ENCODE measurements at regions not wholly inside any gene's neighbourhood (a gene's known extent, or its start where the extent isn't known, plus 50 kb on each side); places are given as distances from the start of the nearest gene placed in this dataset.

- no peak for DNase-seq (ENCODE audit: extremely low read depth, low read depth)
- no peak for TF ChIP-seq CTCF (IDR thresholded peaks at IDR 0.05; ENCODE audit: low read depth, low read length)
These were observed 144.0 kb downstream of the AQP9 start for GRCh38 chr15:58282060-58282708.

DNA sequence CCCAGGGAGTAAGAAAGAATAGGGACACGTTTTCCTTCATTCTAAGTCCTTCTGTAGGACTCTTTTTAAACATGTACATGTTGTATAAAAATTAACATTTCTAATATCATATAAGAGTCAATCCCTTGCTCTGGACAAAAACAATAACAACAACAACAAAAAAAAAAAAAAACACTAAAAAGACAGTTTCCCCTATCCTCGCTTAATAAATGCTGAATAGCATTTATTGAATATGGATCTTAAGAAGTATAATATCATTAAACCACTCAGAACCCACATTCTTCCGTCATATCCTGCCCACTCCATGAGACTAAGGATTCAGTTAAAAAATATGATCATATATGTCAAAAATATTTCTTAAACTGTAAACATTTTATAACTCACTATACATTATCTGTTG is 145.1 kb downstream of the AQP9 start:
- no peak for TF ChIP-seq CTCF (IDR thresholded peaks at IDR 0.05; ENCODE audit: low read depth, low read length)
- no peak for DNase-seq (ENCODE audit: extremely low read depth, low read depth)

GRCh38 chr15:58284293-58284692 is 146.1 kb downstream of the AQP9 start:
- DNase-seq (ENCODE audit: extremely low read depth, low read depth): no peak
- no peak for TF ChIP-seq CTCF (IDR thresholded peaks at IDR 0.05; ENCODE audit: low read depth, low read length)

GRCh38 chr15:58285212-58285920 is 146.4 kb upstream of the LIPC start:
- TF ChIP-seq CTCF (IDR thresholded peaks at IDR 0.05; ENCODE audit: low read depth, low read length): no peak
- DNase-seq (ENCODE audit: extremely low read depth, low read depth): no peak

- TF ChIP-seq CTCF (IDR thresholded peaks at IDR 0.05; ENCODE audit: low read depth, low read length): no peak
- DNase-seq (ENCODE audit: extremely low read depth, low read depth): no peak
These were observed 145.9 kb upstream of the LIPC start for GRCh38 chr15:58285921-58286278.

GRCh38 chr15:58286523-58286922 is 145.3 kb upstream of the LIPC start:
- TF ChIP-seq CTCF (IDR thresholded peaks at IDR 0.05; ENCODE audit: low read depth, low read length): no peak
- no peak for DNase-seq (ENCODE audit: extremely low read depth, low read depth)

DNA sequence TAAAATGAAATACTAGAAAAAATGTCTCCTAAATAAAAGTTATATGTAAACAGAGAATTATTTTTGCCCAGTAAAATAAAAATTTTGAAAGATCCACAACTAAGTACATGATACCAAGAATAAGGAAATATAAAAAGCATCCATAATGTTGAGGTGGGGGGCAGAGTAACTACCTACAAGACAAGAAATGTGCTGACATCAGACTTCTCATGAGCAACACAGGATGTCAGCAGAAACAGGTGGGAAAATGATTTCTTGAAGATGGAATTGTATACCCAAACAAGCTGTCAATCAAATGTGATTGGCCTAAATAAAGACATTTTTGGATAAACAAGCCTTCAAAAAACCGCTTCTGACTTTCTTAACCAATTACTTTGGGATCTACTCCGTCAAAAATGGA is 143.9 kb upstream of the LIPC start:
- DNase-seq (ENCODE audit: extremely low read depth, low read depth): no peak
- no peak for TF ChIP-seq CTCF (IDR thresholded peaks at IDR 0.05; ENCODE audit: low read depth, low read length)
